ENCODE measurements at regions not wholly inside any gene's neighbourhood (a gene's known extent, or its start where the extent isn't known, plus 50 kb on each side); places are given as distances from the start of the nearest gene placed in this dataset.
"Not testable (repeated sequence)": the region's sequence is repeated elsewhere in the genome, so short reads cannot be mapped to it uniquely, and the experiment has no call there.

DNA sequence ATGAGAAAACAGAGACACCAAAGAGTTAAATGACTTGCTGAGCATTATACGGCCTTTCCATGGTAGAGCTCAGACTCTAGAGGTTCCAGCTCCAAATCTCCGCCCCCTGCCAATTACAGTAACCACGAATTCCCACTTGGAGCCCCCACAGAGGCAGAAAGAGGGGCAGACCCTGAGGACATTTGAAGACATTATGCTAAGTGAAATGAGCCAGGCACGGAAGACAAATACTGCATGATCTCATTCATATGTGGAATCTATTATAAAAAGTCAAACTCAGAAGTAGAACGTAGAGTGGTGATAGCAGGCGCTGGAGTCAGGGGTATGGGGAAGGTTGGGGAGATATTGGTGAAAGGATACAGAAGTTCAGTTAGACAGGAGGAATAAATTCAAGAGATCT lies 303.4 kb downstream of the ANAPC1 start:
- H3K9me3 Mint-ChIP-seq; intact Hi-C loops (cut with micrococcal nuclease); POLR2A ChIA-PET; CTCF ChIA-PET; H3K36me3 Mint-ChIP-seq (ENCODE audit: low read depth); ATAC-seq (ENCODE audit: low read depth); H3K4me3 Mint-ChIP-seq; H3K27me3 Mint-ChIP-seq; H3K4me1 Mint-ChIP-seq; H3K27ac Mint-ChIP-seq; DNase-seq: not testable (repeated sequence)

DNA sequence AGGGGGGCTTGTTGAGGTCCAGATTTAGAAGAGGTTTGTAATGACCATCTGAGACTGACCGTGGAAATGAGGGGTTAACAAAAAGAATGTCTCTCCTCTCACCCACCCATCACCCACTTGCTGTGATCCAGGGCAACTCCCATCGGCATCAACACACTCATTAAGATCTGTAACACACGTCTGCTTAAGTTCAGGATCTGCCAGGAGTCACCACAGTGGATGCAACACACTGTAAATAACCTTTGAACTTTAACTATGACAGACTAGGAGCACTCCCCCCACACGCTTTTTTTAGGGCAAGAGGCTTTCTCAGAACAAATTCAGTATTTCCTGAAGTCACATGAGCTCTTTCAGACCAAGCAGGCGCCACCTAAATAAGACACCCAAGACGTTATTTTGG lies 301.9 kb downstream of the ANAPC1 start:
- H3K4me3 Mint-ChIP-seq; intact Hi-C loops (cut with micrococcal nuclease); POLR2A ChIA-PET; H3K27me3 Mint-ChIP-seq; CTCF ChIA-PET; H3K36me3 Mint-ChIP-seq (ENCODE audit: low read depth); H3K4me1 Mint-ChIP-seq; DNase-seq; ATAC-seq (ENCODE audit: low read depth); H3K27ac Mint-ChIP-seq; H3K9me3 Mint-ChIP-seq: not testable (repeated sequence)

GRCh38 chr2:111583480-111583879 lies 300.5 kb downstream of the ANAPC1 start:
- intact Hi-C loops (cut with micrococcal nuclease); CTCF ChIA-PET; H3K4me3 Mint-ChIP-seq; H3K9me3 Mint-ChIP-seq; ATAC-seq (ENCODE audit: low read depth); H3K4me1 Mint-ChIP-seq; H3K36me3 Mint-ChIP-seq (ENCODE audit: low read depth); H3K27ac Mint-ChIP-seq; DNase-seq; H3K27me3 Mint-ChIP-seq; POLR2A ChIA-PET: not testable (repeated sequence)

DNA sequence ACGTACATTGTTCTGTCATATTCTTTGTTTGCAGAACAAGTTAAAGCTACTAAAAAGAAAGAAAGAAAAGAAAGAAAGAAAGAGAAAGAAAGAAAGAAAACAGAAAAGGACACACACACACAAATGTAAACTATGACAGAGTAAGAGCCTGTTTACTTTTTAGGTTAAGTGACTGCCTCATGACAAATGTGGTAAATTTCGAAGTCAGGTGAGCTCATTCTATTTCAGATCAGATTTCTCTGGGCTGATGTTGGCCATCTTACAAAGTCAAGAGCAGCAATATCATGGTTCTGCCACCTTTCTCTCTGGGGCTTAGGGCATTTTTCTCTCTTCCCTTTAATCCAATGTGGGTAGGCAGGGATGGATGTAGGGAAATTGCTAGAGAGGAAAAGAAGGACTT lies 299.5 kb downstream of the ANAPC1 start:
- H3K27me3 Mint-ChIP-seq; DNase-seq; H3K36me3 Mint-ChIP-seq (ENCODE audit: low read depth); H3K9me3 Mint-ChIP-seq; H3K27ac Mint-ChIP-seq; POLR2A ChIA-PET; H3K4me3 Mint-ChIP-seq; ATAC-seq (ENCODE audit: low read depth); H3K4me1 Mint-ChIP-seq; intact Hi-C loops (cut with micrococcal nuclease); CTCF ChIA-PET: not testable (repeated sequence)

DNA sequence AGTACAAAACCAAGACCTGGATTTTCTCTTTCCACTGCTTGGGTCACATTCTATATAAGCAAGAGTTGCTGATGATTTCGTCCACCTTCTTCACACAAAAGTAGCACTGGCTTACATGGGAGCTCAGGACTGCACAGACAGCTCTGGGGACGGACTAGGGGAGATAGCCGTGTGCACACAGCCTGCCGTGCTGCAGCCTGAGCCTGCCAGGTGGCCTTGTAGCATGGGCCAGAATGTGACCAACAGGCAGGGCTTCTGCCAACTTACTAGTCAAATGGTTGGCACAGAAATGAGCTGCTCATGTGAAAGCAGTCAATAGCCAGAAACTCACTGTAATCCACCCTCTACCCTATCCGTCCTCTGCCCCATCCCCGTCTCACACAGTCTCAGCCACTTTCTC lies 299.0 kb downstream of the ANAPC1 start:
- ATAC-seq (ENCODE audit: low read depth); H3K4me1 Mint-ChIP-seq; POLR2A ChIA-PET; H3K27ac Mint-ChIP-seq; H3K27me3 Mint-ChIP-seq; CTCF ChIA-PET; intact Hi-C loops (cut with micrococcal nuclease); H3K9me3 Mint-ChIP-seq; H3K4me3 Mint-ChIP-seq; DNase-seq; H3K36me3 Mint-ChIP-seq (ENCODE audit: low read depth): not testable (repeated sequence)

DNA sequence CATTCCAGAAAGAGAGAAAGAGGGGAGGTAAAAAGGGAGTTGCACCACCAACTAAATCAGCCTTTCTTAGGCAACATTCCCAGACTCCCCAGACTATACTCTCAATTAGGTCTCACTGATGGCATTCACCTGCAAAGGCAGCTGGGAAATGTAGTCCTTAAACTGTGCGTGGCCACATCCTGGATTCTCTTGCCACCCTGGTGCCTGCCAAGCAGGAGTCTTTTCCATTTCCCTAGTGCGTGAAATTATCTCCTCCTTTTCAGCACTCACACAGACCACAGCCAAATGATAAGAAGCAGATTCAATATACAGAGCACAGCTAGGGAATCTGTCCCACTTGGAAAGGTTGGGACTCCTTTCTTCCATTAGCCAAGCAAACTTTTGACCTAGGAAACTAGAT lies 298.0 kb downstream of the ANAPC1 start:
- H3K36me3 Mint-ChIP-seq (ENCODE audit: low read depth); H3K9me3 Mint-ChIP-seq; ATAC-seq (ENCODE audit: low read depth); CTCF ChIA-PET; intact Hi-C loops (cut with micrococcal nuclease); H3K4me1 Mint-ChIP-seq; DNase-seq; H3K27me3 Mint-ChIP-seq; H3K27ac Mint-ChIP-seq; POLR2A ChIA-PET; H3K4me3 Mint-ChIP-seq: not testable (repeated sequence)

- H3K27ac Mint-ChIP-seq; H3K36me3 Mint-ChIP-seq (ENCODE audit: low read depth); DNase-seq; POLR2A ChIA-PET; ATAC-seq (ENCODE audit: low read depth); H3K4me1 Mint-ChIP-seq; intact Hi-C loops (cut with micrococcal nuclease); CTCF ChIA-PET; H3K9me3 Mint-ChIP-seq; H3K27me3 Mint-ChIP-seq; H3K4me3 Mint-ChIP-seq: not testable (repeated sequence)
These were observed 288.9 kb downstream of the ANAPC1 start for GRCh38 chr2:111595072-111595471.

DNA sequence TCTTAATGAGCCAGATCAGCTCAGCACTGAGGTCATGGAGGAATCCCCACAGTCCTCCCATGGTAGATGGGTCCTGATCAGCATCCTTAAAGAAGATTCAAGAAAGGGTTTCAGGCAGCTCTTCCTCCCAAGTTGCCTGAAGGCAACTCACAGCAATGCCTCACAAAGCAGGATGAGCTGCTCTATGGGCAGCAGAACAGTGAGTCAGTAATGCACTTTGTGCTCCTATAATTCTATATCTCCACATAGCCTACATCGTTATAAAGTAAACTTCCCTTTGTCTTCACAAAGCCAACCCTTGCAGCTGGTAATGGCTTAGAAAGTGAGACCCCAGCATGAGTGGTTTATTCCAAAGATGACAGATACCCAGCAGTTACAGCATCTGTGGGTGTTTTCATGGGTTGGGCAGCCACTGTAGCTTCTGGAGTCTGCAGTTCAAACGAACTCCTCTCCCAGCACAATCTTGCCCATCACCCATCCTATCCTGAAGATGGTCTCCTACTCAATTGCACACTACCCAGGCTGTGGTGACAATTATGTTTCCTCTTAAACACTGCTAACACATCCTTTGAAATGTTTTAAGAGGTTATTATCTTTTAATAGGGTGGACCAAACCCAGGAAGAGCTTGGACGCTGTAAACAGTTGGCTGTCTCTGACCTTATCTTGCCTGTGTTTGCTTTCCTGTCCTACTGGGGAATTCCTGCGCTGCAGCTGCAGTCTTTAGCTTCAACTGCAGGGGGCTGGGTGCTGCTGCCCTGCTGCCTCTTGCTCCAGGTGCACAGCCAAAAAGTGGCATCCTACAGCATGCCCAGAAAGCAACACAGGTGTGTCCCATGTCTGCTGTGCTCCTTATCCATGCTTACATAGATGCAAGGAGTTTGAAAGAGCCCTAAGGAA lies 286.9 kb downstream of the ANAPC1 start:
- H3K36me3 Mint-ChIP-seq (ENCODE audit: low read depth); H3K4me3 Mint-ChIP-seq; H3K4me1 Mint-ChIP-seq; H3K9me3 Mint-ChIP-seq; ATAC-seq (ENCODE audit: low read depth); DNase-seq; H3K27ac Mint-ChIP-seq; POLR2A ChIA-PET; intact Hi-C loops (cut with micrococcal nuclease); H3K27me3 Mint-ChIP-seq; CTCF ChIA-PET: not testable (repeated sequence)

DNA sequence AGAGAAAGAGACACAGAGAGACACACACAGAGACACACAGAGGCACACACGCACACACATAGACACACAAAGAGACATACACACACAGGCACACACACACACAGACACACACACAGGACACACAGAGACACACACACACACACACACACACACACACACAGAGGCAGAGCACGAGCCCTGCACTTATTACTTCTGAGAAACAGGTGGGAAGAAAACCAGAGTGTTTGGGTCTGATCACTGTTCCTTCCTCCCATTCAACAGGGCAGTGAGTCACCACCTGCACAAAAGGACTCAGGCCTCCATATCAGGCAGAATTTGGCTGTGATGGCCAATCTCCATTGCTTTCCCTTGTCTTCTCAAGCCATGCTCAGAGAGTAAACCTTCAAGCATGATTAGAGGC lies 285.0 kb downstream of the ANAPC1 start:
- ATAC-seq (ENCODE audit: low read depth); intact Hi-C loops (cut with micrococcal nuclease); CTCF ChIA-PET; DNase-seq; H3K4me3 Mint-ChIP-seq; H3K27me3 Mint-ChIP-seq; H3K36me3 Mint-ChIP-seq (ENCODE audit: low read depth); H3K9me3 Mint-ChIP-seq; POLR2A ChIA-PET; H3K4me1 Mint-ChIP-seq; H3K27ac Mint-ChIP-seq: not testable (repeated sequence)

- CTCF ChIA-PET; ATAC-seq (ENCODE audit: low read depth); H3K27me3 Mint-ChIP-seq; H3K36me3 Mint-ChIP-seq (ENCODE audit: low read depth); POLR2A ChIA-PET; H3K9me3 Mint-ChIP-seq; H3K4me1 Mint-ChIP-seq; H3K4me3 Mint-ChIP-seq; DNase-seq; intact Hi-C loops (cut with micrococcal nuclease); H3K27ac Mint-ChIP-seq: not testable (repeated sequence)
These were observed 281.7 kb downstream of the ANAPC1 start for GRCh38 chr2:111602259-111602658.

- ATAC-seq (ENCODE audit: low read depth); H3K9me3 Mint-ChIP-seq; H3K4me3 Mint-ChIP-seq; H3K27me3 Mint-ChIP-seq; DNase-seq; H3K36me3 Mint-ChIP-seq (ENCODE audit: low read depth); H3K4me1 Mint-ChIP-seq; CTCF ChIA-PET; H3K27ac Mint-ChIP-seq; intact Hi-C loops (cut with micrococcal nuclease): not testable (repeated sequence)
- POLR2A ChIA-PET: interaction anchor here (0.7 kb wide), 1 partner anchor 977 kb away, joined by 7 read pairs; no protein-coding TSS in a partner anchor
These were observed 278.2 kb downstream of the ANAPC1 start for GRCh38 chr2:111605798-111606197.

- H3K36me3 Mint-ChIP-seq (ENCODE audit: low read depth); H3K27me3 Mint-ChIP-seq; DNase-seq; POLR2A ChIA-PET; H3K9me3 Mint-ChIP-seq; intact Hi-C loops (cut with micrococcal nuclease); H3K4me3 Mint-ChIP-seq; H3K4me1 Mint-ChIP-seq; ATAC-seq (ENCODE audit: low read depth); CTCF ChIA-PET; H3K27ac Mint-ChIP-seq: not testable (repeated sequence)
These were observed 277.4 kb downstream of the ANAPC1 start for GRCh38 chr2:111606632-111607031.

All from activated B cell treated with CpG ODN at 0.5 μM for 24 hours (primary cell).